HG03439 (cell line): ENCODE measurements at regions not wholly inside any gene's neighbourhood (a gene's known extent, or its start where the extent isn't known, plus 50 kb on each side); places are given as distances from the start of the nearest gene placed in this dataset.
"Not testable (repeated sequence)": the region's sequence is repeated elsewhere in the genome, so short reads cannot be mapped to it uniquely, and the experiment has no call there.

Experiments
- ATAC-seq: cut with Tn5 transposase; IDR thresholded peaks from one replicate; pipeline ENCODE4 v1.9.1; 2021; ENCODE audit warnings: mild to moderate bottlenecking, moderate library complexity; ENCODE audit not compliant: unreplicated experiment

DNA sequence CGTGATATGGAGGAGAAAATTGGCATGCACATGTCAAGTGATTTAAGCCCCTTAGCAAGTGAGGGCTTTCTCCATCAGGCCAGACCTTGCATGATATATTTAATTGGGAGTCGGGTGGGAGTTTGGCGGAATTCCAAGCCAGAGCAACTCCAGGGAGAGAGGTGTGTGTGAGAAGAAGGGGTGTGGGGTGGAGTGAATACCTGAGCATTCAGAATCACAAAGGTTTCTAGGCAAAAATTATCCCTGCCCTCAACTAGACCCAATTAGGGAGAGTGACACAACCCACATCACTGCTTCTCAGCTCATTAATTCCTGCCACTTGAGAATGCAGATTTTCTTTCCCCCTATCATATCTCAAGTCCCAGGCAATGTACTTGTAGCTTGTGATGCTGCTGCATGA lies 279.7 kb upstream of the TUT7 start:
- no peak for ATAC-seq

DNA sequence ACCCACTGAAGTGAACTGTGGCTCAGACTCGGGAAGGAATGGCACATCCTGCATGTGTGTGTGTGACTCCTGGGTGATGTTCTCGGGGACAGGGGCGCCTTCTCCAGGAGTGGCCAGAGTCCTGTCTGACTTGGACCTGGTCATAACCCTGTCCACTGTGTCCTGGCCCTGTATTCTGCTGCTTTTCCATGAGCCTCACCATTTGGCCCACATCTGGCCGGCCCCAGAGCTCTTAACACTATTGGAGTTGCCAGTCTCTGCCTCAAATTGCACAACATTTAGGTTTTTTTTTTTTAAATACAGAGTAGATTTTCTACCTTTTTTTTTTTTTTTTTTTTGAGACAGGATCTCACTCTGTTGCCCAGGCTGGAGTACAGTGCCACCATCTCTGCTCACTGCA lies 278.3 kb upstream of the TUT7 start:
- ATAC-seq = no peak

DNA sequence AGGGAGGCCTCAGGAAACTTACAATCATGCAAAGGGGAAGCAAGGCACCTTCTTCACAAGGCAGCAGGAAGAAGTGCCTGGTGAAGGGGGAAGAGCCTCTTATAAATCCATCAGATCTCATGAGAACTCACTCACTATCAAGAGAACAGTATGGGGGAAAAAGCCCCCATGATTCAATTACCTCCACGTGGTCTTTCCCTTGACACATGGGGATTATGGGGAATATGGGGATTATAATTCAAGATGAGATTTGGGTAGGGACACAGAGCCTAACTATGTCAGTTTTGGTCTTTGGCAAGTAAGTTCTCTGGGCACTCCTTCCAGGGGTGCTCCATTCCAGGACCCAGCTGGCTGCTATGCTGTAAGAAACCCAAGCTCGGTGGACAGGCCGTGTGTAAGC lies 275.3 kb upstream of the TUT7 start:
- ATAC-seq = no peak

DNA sequence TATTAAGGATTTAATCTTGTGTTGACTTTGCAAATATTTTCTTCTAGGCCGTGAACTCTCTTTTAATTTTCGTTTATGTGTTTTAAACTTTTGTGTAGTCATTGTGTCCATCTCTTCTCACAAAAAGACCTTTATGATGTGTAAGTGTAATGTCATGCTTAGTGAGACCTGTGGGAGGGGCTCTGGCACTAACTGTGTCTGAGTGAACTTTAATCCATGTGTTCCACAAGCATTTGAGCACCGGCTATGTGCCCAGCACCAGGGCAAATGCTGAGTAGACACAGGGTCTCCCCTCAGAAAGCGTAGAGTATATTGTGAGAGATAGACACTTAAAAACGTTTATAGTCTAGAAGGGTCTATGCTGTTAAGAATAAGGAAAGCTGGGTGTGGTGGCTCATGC lies 272.6 kb upstream of the TUT7 start:
- ATAC-seq = no peak

DNA sequence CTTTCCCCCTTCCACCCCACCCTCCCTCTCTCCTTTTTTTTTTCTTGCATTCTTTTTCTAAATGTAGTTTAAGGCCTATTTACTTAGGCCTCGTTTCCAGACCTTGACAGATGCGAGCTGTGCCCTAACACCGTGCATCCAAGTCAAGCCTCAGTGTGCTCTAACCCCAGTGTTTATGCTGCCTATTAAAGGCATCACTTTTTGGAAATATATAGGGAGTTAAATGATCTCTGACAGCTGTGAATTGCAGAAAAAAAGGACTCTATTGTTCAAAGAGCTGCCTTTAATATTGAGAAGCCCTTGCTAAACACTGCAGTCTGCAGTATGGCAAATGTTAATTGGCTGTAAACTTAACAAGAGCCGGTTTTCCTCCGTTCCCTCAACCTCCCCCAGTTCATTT lies 270.4 kb upstream of the TUT7 start:
- no peak for ATAC-seq

- ATAC-seq = no peak
Measured at GRCh38 chr9:86614871-86615849, 260.9 kb upstream of the TUT7 start.

DNA sequence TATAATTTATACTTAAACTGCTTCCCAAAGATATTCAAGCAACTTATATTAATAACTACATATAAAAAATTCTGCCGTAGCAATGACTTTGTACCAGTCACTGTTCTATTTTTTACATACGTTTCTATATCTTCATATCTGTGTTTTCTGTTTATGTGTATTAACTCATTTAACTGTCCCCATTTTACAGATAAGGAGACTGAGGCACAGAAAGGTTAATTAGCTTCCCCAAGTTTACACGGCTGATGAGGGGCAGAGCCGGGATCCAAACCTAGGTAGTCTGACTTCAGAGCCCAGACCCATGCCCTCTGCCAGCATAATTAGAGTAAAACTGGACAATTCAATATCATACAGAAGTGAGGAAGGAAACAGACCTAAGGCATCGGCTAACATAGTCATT lies 259.7 kb upstream of the TUT7 start:
- no peak for ATAC-seq

- not testable (repeated sequence) for ATAC-seq
Measured at GRCh38 chr9:86611534-86611933, 257.3 kb upstream of the TUT7 start.

DNA sequence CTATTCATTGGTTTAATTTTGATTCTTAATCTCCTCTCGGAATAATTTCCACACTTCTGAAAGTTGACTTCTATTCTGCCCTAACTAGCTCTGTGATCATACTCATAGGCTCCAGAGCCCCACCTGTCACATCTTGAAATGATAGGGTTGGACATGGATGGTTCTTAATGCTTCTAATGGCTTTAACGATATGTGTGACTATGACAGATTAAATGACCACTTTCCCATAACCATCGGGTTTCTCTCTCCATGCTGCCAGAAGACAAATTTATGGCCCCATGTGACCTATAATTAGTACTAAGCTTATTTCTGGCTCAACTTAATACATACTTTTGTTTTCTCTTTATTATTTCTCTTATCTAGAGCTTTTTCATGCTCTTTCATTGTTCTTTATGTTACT lies 251.1 kb upstream of the TUT7 start:
- ATAC-seq = no peak

- ATAC-seq = no peak
Measured at GRCh38 chr9:86604741-86605140, 250.5 kb upstream of the TUT7 start.

DNA sequence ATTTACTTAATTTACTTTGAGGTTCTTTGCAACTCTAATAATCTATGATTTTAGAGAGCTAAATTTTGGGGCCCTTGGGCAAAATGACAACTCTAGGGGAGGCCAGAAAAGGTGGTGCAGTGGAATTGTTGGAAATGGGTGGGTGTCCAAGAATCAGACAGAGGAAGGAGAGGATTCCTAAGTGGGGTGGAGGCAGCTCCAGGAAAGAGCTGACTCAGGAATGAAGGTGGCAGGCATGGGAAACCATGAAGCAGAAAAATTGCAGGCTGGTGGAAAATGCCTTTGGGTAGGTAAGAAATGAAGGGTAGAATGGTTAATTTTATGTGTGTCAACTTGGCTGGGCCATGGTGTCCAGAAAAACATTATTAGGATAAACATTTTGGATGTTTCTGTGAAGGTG lies 248.5 kb upstream of the TUT7 start:
- ATAC-seq = no peak

GRCh38 chr9:86601697-86602096 lies 247.5 kb upstream of the TUT7 start:
- ATAC-seq = no peak

DNA sequence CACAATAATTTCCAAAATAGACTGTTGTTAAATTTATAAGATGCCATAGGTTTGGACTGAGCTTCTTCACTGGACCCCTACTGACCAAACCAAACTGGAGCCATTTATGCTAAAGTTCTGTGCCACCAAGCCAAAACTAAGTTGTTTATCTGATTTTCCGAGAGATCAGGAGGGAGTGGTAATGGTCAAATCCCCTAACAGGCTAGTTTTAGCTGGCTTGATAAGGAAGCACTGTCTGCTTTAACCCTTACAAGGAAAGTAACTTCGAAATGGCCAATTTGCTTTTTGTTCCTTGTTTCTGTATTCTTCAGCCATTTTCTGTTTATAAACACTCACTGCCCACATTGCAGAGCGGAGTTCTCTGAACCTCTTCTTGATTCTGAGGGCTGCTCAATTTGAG lies 246.8 kb upstream of the TUT7 start:
- ATAC-seq = no peak

- ATAC-seq = no peak
Measured at GRCh38 chr9:86600291-86600690, 246.1 kb upstream of the TUT7 start.

- no peak for ATAC-seq
Measured at GRCh38 chr9:86599561-86599960, 245.4 kb upstream of the TUT7 start.

GRCh38 chr9:86598411-86599239 lies 244.4 kb upstream of the TUT7 start:
- no peak for ATAC-seq

- ATAC-seq = no peak
Measured at GRCh38 chr9:86594724-86595123, 240.5 kb upstream of the TUT7 start.

- no peak for ATAC-seq
Measured at GRCh38 chr9:86591472-86591871, 237.3 kb upstream of the TUT7 start.

DNA sequence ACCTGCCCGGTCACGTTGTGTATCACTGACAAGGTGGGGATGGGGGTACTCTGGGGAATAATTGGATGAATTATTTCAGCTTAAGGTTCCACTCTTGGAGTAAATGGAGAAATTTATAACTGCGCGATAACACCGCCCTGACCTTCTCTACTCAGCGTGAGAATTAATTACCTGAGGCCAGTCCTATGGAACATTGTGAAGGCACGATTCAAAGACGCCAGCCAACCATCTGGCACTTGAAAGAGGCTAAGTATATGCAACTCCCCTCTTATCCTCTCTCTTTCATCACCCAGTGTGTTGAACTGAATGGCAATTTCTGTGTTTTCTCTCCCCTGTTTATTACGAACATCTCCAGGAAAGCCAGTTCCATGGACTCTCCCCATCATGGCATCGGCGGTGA lies 235.5 kb upstream of the TUT7 start:
- ATAC-seq = no peak

DNA sequence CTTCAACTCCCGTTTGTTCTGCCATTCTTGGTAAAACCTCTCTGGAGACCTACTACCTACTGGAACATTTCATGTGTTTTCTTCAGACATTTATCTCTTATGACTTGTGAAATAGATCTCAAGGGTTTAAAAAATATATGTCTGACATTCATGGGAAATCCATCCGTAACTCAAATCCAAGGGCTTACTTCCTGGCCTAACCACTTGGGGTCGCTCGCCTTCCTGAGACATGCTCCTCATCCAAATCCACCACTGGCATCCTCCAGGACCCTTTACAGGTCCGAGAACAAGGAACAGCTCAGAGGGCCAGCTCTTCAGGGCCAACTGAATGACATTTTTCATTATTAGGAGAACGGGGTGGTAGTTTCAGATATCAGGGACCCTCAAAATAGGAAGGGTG lies 235.1 kb upstream of the TUT7 start:
- ATAC-seq = no peak

DNA sequence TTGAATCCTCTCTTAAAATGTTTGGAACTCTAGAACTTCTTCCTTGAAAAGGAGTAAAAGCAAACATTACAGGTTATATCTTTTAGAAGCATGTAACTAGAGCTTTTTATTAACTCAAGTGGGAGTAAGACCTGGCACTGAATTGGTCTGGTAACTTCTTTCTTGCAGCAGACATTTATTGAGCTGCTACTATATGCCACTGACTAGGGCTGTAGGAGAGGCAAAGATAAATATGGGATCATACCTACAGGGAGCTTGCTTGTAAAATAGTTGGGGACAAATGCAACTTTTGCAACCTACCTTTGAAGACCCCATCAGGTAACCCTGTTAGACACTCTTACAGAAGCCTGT lies 231.9 kb upstream of the TUT7 start:
- ATAC-seq = no peak
